Panc1 (cell line): ENCODE measurements at regions not wholly inside any gene's neighbourhood (a gene's known extent, or its start where the extent isn't known, plus 50 kb on each side); places are given as distances from the start of the nearest gene placed in this dataset.

Experiments
- ATAC-seq: fragments of 200-7000 bp; cut with Tn5 transposase; 2 replicates; pipeline ENCODE4 v1.9.1; 2020; ENCODE audit warnings: mild to moderate bottlenecking, moderate library complexity
- BruUV-seq: library from RNA; stranded (reverse); fragments of 400-500 nt; replicated peaks from 2 replicates; lab custom pipeline; 2021; lab: Mats Ljungman, UMichigan
- CTCF ChIA-PET: fragments of 300-600 bp; sonication (Branson Sonifier 250); formaldehyde crosslinking; loops from one replicate; lab custom pipeline; 2022; ENCODE audit warnings: antibody characterized with exemption; lab: Charles Lee
- POLR2A ChIA-PET: fragments of 300-600 bp; sonication (Branson Sonifier 250); formaldehyde crosslinking; loops from one replicate; lab custom pipeline; 2022; ENCODE audit warnings: antibody characterized with exemption; lab: Charles Lee
- DNase-seq: peaks from one replicate; pipeline ENCODE4 v3.0.0-alpha.2; 2010; ENCODE audit warnings: low read depth, low spot score
- H3K27ac ChIP-seq: 2 replicates; pipeline ENCODE4 v1.5.1; 2011; ENCODE audit warnings: mild to moderate bottlenecking, low read length, inconsistent platforms
- H3K27me3 ChIP-seq: fragments of 200-500 bp; sonication (Bioruptor generic); 2 replicates; pipeline ENCODE4 v1.6.0; 2014; ENCODE audit warnings: low read length, inconsistent platforms; ENCODE audit not compliant: control insufficient read depth, insufficient read depth
- H3K36me3 ChIP-seq: fragments of 200-500 bp; sonication (Bioruptor generic); 2 replicates; pipeline ENCODE4 v1.5.1; 2014; ENCODE audit warnings: inconsistent platforms, mild to moderate bottlenecking, low read length, moderate library complexity; ENCODE audit not compliant: control insufficient read depth, insufficient read depth
- H3K4me1 ChIP-seq: 2 replicates; pipeline ENCODE4 v1.5.1; 2011; ENCODE audit warnings: inconsistent platforms, mild to moderate bottlenecking, low read length, moderate library complexity; ENCODE audit not compliant: control insufficient read depth, insufficient read depth
- H3K4me3 ChIP-seq, 2 experiments: 2 replicates each; pipeline ENCODE4 v1.5.1; 2011 to 2012; ENCODE audit warnings: low read depth in 2 of 2, low read length in 2 of 2, mild to moderate bottlenecking in 2 of 2, inconsistent platforms in 1 of 2, moderate library complexity in 1 of 2
- H3K9me3 ChIP-seq: fragments of 200-500 bp; sonication (Bioruptor generic); 2 replicates; pipeline ENCODE4 v1.5.1; 2014; ENCODE audit warnings: low read depth, mild to moderate bottlenecking, inconsistent platforms, low read length, moderate library complexity; ENCODE audit not compliant: control insufficient read depth, insufficient read depth
- POLR2AphosphoS5 ChIP-seq: IDR thresholded peaks from 2 replicates; pipeline ENCODE4 v1.6.1; 2012; ENCODE audit warnings: mild to moderate bottlenecking, low read depth, low read length, moderate library complexity
- SIN3A ChIP-seq: IDR thresholded peaks from 2 replicates; pipeline ENCODE4 v1.6.1; 2012; ENCODE audit warnings: low read depth, mild to moderate bottlenecking, low read length, moderate library complexity, borderline replicate concordance; ENCODE audit not compliant: insufficient read depth
- TCF7L2 ChIP-seq: IDR thresholded peaks from 2 replicates; pipeline ENCODE4 v1.6.1; 2011; ENCODE audit warnings: mild to moderate bottlenecking, low read depth, low read length, inconsistent platforms
- in situ Hi-C: cut with HindIII; loops from 2 replicates; pipeline ENCODE4 v1.10.0; 2016; ENCODE audit warnings: low sequenced_read_pairs, low pct_unique_long_range_greater_than_20kb
- intact Hi-C: fragments of 100-400 bp; cut with micrococcal nuclease; formaldehyde crosslinking; loops from one replicate; pipeline ENCODE4 v1.10.0; 2022; ENCODE audit not compliant: unreplicated experiment
- TF ChIP-seq, protein P1 (sequence below), 2 experiments: IDR thresholded peaks; 2 replicates each; pipeline ENCODE4 v1.6.1; 2011 to 2012; ENCODE audit warnings: low read depth in 2 of 2, control low read depth in 1 of 2, low read length in 1 of 2, mild to moderate bottlenecking in 1 of 2, moderate library complexity in 1 of 2; ENCODE audit not compliant: insufficient read depth in 1 of 2
- TF ChIP-seq, protein P2 (sequence below): fragments of 450-650 bp; IDR thresholded peaks from 2 replicates; pipeline ENCODE4 v1.5.1; 2017; ENCODE audit warnings: mild to moderate bottlenecking

DNA sequence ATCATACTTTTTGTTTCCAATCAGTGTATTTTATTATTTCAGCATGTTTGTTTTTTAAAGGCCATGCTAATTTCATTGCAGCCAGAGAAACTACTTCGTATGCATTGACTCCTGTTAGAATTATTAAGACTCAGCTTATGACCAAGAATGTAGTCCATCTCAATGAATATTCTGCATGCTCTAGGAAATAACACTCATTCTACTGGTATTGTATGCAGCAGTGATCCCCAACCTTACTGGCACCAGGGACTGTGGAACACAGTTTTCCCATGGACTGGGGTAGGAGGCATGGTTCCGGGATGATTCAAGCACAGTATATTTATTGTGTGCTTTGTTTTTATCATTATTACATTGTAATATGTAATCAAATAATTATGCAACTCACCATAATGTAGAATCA, 356.9 kb downstream of the DSEL start:
- POLR2A ChIA-PET = no interaction called here
- H3K9me3 ChIP-seq = no peaks in the 10 kb centered on the region
- in situ Hi-C loops = no loop called here

DNA sequence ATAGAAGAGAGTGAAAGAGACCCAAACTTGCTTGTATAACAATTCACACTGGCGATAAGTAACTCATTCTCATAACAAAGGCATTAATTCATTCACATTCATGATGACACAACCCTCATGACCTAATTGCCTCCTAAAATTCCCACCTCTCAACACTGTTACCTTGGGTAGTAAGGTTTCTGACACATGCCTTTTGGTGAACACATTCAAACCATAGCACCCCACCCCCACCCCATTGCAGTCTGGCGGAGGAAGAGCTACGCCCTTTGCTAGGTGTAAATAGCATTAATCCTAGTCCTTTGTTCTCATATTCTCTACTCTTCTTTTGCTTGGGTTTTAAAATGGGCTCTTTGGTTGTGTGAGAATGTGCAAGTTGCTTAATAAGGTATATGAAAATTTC, 361.5 kb downstream of the DSEL start:
- ATAC-seq (no peak), DNase-seq (no peak)
- ChIA-PET POLR2A (no interaction called here), CTCF (no interaction called here)
- in situ Hi-C loops (no loop called here), intact Hi-C loops (no loop called here)
- BruUV-seq = no TSS peak
- no peaks in the 10 kb centered on the region for H3K36me3 ChIP-seq
- no peak overlapping the region for H3K4me3 ChIP-seq
- TF ChIP-seq TCF7L2 = no peak
- TF ChIP-seq, protein P1, sequence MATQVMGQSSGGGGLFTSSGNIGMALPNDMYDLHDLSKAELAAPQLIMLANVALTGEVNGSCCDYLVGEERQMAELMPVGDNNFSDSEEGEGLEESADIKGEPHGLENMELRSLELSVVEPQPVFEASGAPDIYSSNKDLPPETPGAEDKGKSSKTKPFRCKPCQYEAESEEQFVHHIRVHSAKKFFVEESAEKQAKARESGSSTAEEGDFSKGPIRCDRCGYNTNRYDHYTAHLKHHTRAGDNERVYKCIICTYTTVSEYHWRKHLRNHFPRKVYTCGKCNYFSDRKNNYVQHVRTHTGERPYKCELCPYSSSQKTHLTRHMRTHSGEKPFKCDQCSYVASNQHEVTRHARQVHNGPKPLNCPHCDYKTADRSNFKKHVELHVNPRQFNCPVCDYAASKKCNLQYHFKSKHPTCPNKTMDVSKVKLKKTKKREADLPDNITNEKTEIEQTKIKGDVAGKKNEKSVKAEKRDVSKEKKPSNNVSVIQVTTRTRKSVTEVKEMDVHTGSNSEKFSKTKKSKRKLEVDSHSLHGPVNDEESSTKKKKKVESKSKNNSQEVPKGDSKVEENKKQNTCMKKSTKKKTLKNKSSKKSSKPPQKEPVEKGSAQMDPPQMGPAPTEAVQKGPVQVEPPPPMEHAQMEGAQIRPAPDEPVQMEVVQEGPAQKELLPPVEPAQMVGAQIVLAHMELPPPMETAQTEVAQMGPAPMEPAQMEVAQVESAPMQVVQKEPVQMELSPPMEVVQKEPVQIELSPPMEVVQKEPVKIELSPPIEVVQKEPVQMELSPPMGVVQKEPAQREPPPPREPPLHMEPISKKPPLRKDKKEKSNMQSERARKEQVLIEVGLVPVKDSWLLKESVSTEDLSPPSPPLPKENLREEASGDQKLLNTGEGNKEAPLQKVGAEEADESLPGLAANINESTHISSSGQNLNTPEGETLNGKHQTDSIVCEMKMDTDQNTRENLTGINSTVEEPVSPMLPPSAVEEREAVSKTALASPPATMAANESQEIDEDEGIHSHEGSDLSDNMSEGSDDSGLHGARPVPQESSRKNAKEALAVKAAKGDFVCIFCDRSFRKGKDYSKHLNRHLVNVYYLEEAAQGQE (IDR thresholded peaks at IDR 0.05; ENCODE audit: insufficient read depth in 1 of 2, low read depth in 2 of 2, low read length in 1 of 2) = no peak
- TF ChIP-seq POLR2AphosphoS5 = no peak
- TF ChIP-seq, protein P2, sequence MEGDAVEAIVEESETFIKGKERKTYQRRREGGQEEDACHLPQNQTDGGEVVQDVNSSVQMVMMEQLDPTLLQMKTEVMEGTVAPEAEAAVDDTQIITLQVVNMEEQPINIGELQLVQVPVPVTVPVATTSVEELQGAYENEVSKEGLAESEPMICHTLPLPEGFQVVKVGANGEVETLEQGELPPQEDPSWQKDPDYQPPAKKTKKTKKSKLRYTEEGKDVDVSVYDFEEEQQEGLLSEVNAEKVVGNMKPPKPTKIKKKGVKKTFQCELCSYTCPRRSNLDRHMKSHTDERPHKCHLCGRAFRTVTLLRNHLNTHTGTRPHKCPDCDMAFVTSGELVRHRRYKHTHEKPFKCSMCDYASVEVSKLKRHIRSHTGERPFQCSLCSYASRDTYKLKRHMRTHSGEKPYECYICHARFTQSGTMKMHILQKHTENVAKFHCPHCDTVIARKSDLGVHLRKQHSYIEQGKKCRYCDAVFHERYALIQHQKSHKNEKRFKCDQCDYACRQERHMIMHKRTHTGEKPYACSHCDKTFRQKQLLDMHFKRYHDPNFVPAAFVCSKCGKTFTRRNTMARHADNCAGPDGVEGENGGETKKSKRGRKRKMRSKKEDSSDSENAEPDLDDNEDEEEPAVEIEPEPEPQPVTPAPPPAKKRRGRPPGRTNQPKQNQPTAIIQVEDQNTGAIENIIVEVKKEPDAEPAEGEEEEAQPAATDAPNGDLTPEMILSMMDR = no peak
- no peak for TF ChIP-seq SIN3A
- no peaks in the 10 kb centered on the region for H3K9me3 ChIP-seq
- no peak overlapping the region for H3K27ac ChIP-seq
- H3K27me3 ChIP-seq = no peaks in the 10 kb centered on the region
- no peaks in the 10 kb centered on the region for H3K4me1 ChIP-seq

More for the DNA sequence above, 356.9 kb downstream of the DSEL start:
- DNase-seq (no peak), ATAC-seq (no peak)
- H3K27ac ChIP-seq = no peak overlapping the region
- H3K36me3 ChIP-seq = no peaks in the 10 kb centered on the region
- CTCF ChIA-PET = no interaction called here
- TF ChIP-seq, protein P1 (IDR thresholded peaks at IDR 0.05; ENCODE audit: insufficient read depth in 1 of 2, low read depth in 2 of 2, low read length in 1 of 2) = no peak
- no peak for TF ChIP-seq TCF7L2
- TF ChIP-seq POLR2AphosphoS5 = no peak
- TF ChIP-seq SIN3A = no peak
- TF ChIP-seq, protein P2 = no peak
- H3K27me3 ChIP-seq = no peaks in the 10 kb centered on the region
- intact Hi-C loops = no loop called here
- H3K4me3 ChIP-seq = no peak overlapping the region
- BruUV-seq = no TSS peak
- no peaks in the 10 kb centered on the region for H3K4me1 ChIP-seq
